H9 (cell line): ENCODE measurements at regions not wholly inside any gene's neighbourhood (a gene's known extent, or its start where the extent isn't known, plus 50 kb on each side); places are given as distances from the start of the nearest gene placed in this dataset.

Source experiments
- DNase-seq: peaks from one replicate; pipeline ENCODE4 v3.0.0-alpha.2; 2017
- H2AFZ ChIP-seq: one replicate; pipeline ENCODE4 v1.6.1; 2013; ENCODE audit warnings: mild to moderate bottlenecking, low read length, control low read depth, moderate library complexity
- H2AK5ac ChIP-seq: 2 replicates; pipeline ENCODE4 v1.6.1; 2013; ENCODE audit warnings: low read length, control low read depth, mixed read lengths; ENCODE audit not compliant: insufficient read length
- H2BK120ac ChIP-seq: one replicate; pipeline ENCODE4 v1.6.1; 2013; ENCODE audit warnings: low read depth, mild to moderate bottlenecking, low read length, control low read depth, inconsistent platforms; ENCODE audit not compliant: poor library complexity, severe bottlenecking
- H2BK12ac ChIP-seq: 2 replicates; pipeline ENCODE4 v1.6.1; 2013; ENCODE audit warnings: low read length, control low read depth, mixed read lengths, low read depth; ENCODE audit not compliant: insufficient read length
- H2BK15ac ChIP-seq: 2 replicates; pipeline ENCODE4 v1.6.1; 2013; ENCODE audit warnings: low read depth, low read length, control low read depth
- H2BK20ac ChIP-seq: one replicate; pipeline ENCODE4 v1.6.1; 2013; ENCODE audit warnings: low read depth, mild to moderate bottlenecking, low read length, control low read depth, inconsistent platforms; ENCODE audit not compliant: poor library complexity, severe bottlenecking
- H2BK5ac ChIP-seq: 2 replicates; pipeline ENCODE4 v1.6.1; 2013; ENCODE audit warnings: low read length, control low read depth, mixed read lengths; ENCODE audit not compliant: insufficient read length
- H3K14ac ChIP-seq: 2 replicates; pipeline ENCODE4 v1.6.1; 2013; ENCODE audit warnings: low read length, control low read depth; ENCODE audit not compliant: insufficient read depth
- H3K18ac ChIP-seq: 2 replicates; pipeline ENCODE4 v1.6.1; 2013; ENCODE audit warnings: low read depth, mild to moderate bottlenecking, mixed read lengths, low read length, control low read depth; ENCODE audit not compliant: insufficient read length
- H3K23ac ChIP-seq: 2 replicates; pipeline ENCODE4 v1.6.1; 2013; ENCODE audit warnings: low read length, control low read depth, mixed read lengths, low read depth; ENCODE audit not compliant: insufficient read length
- H3K23me2 ChIP-seq: 2 replicates; pipeline ENCODE4 v1.6.1; 2013; ENCODE audit warnings: low read depth, mild to moderate bottlenecking, mixed read lengths, low read length, control low read depth; ENCODE audit not compliant: insufficient read length, poor library complexity, severe bottlenecking
- H3K27ac ChIP-seq: 2 replicates; pipeline ENCODE4 v1.5.1; 2013; ENCODE audit warnings: low read length, control low read depth, mixed read lengths, low read depth; ENCODE audit not compliant: insufficient read length
- H3K27me3 ChIP-seq: 2 replicates; pipeline ENCODE4 v1.6.1; 2013; ENCODE audit warnings: low read length, control low read depth, inconsistent platforms; ENCODE audit not compliant: insufficient read depth
- H3K4ac ChIP-seq: 2 replicates; pipeline ENCODE4 v1.6.1; 2013; ENCODE audit warnings: low read depth, mild to moderate bottlenecking, control low read depth, inconsistent platforms, low read length, moderate library complexity
- H3K4me1 ChIP-seq: 2 replicates; pipeline ENCODE4 v1.6.1; 2013; ENCODE audit warnings: low read length, control low read depth, inconsistent platforms; ENCODE audit not compliant: insufficient read depth
- H3K4me2 ChIP-seq: 2 replicates; pipeline ENCODE4 v1.6.1; 2013; ENCODE audit warnings: low read length, control low read depth, mixed read lengths; ENCODE audit not compliant: insufficient read length, insufficient read depth
- H3K56ac ChIP-seq: 2 replicates; pipeline ENCODE4 v1.6.1; 2013; ENCODE audit warnings: low read depth, mild to moderate bottlenecking, mixed read lengths, low read length, control low read depth; ENCODE audit not compliant: insufficient read length
- H3K79me1 ChIP-seq: 2 replicates; pipeline ENCODE4 v1.6.1; 2013; ENCODE audit warnings: low read depth, mild to moderate bottlenecking, moderate library complexity, low read length, control low read depth, inconsistent platforms; ENCODE audit not compliant: insufficient read depth, poor library complexity, severe bottlenecking
- H3K79me2 ChIP-seq: 2 replicates; pipeline ENCODE4 v1.6.1; 2013; ENCODE audit warnings: low read length, control low read depth, inconsistent platforms; ENCODE audit not compliant: insufficient read depth
- H3K9ac ChIP-seq: 2 replicates; pipeline ENCODE4 v1.6.1; 2013; ENCODE audit warnings: low read length, control low read depth, mixed read lengths; ENCODE audit not compliant: insufficient read length; ENCODE audit errors: extremely low read depth
- H3K9me3 ChIP-seq: one replicate; pipeline ENCODE4 v1.6.1; 2013; ENCODE audit warnings: low read depth, low read length, inconsistent platforms; ENCODE audit not compliant: control insufficient read depth
- H3T11ph ChIP-seq: one replicate; pipeline ENCODE4 v1.6.1; 2013; ENCODE audit warnings: mild to moderate bottlenecking, low read length, control low read depth, inconsistent platforms
- H4K20me1 ChIP-seq: one replicate; pipeline ENCODE4 v1.6.1; 2013; ENCODE audit not compliant: control insufficient read depth, insufficient read length, insufficient read depth
- H4K5ac ChIP-seq: 2 replicates; pipeline ENCODE4 v1.6.1; 2013; ENCODE audit warnings: low read depth, mild to moderate bottlenecking, mixed read lengths, low read length, control low read depth; ENCODE audit not compliant: insufficient read length
- H4K8ac ChIP-seq: replicated peaks from 2 replicates; pipeline ENCODE4 v1.6.1; 2013; ENCODE audit warnings: low read length, control low read depth, mixed read lengths, low read depth; ENCODE audit not compliant: insufficient read length
- H4K91ac ChIP-seq: 2 replicates; pipeline ENCODE4 v1.6.1; 2013; ENCODE audit warnings: low read depth, mild to moderate bottlenecking, moderate library complexity, mixed read lengths, low read length, control low read depth; ENCODE audit not compliant: insufficient read length
- H3K27ac Mint-ChIP-seq, 3 experiments: 2 replicates in 2 of 3; 3 replicates in 1 of 3; pipeline ENCODE4 v1.8.0; 2020 to 2021; ENCODE audit warnings: mixed read lengths in 3 of 3, mild to moderate bottlenecking in 1 of 3, moderate library complexity in 1 of 3
- H3K27me3 Mint-ChIP-seq: 2 replicates; pipeline ENCODE4 v1.8.0; 2021; ENCODE audit warnings: low read depth, mild to moderate bottlenecking, moderate library complexity, mixed read lengths
- H3K36me3 Mint-ChIP-seq, 3 experiments: 2 replicates in 2 of 3; 3 replicates in 1 of 3; pipeline ENCODE4 v1.8.0; 2020 to 2021; ENCODE audit warnings: low read depth in 3 of 3, mixed read lengths in 3 of 3; ENCODE audit not compliant: insufficient read depth in 1 of 3
- H3K4me1 Mint-ChIP-seq, 2 experiments: 2 replicates each; pipeline ENCODE4 v1.8.0; 2020; ENCODE audit warnings: mixed read lengths in 2 of 2
- H3K4me3 Mint-ChIP-seq, 2 experiments: 2 replicates in 1 of 2; 3 replicates in 1 of 2; pipeline ENCODE4 v1.8.0; 2020 to 2021; ENCODE audit warnings: mild to moderate bottlenecking in 2 of 2, mixed read lengths in 2 of 2, moderate library complexity in 1 of 2
- H3K9me3 Mint-ChIP-seq, 2 experiments: 2 replicates in 1 of 2; 3 replicates in 1 of 2; pipeline ENCODE4 v1.8.0; 2020; ENCODE audit warnings: mild to moderate bottlenecking in 2 of 2, mixed read lengths in 2 of 2, moderate library complexity in 1 of 2
- WGBS: extraction: QIAGEN DNeasy Blood & Tissue Kit; methylation state at CpG from one replicate; pipeline ENCODE4 v1.1.7; 2013; ENCODE audit warnings: missing lambda C conversion rate, low lambda C conversion rate, mixed read lengths; ENCODE audit not compliant: insufficient read length; ENCODE audit errors: extremely low coverage; 5-methylcytosine and 5-hydroxymethylcytosine counted together
- TF ChIP-seq, protein P1 (sequence below): fragments of 200-600 bp; sonication (generic); conservative IDR thresholded peaks from 3 replicates; pipeline ENCODE4 v1.8.0; 2021; ENCODE audit warnings: antibody characterized with exemption, mild to moderate bottlenecking

DNA sequence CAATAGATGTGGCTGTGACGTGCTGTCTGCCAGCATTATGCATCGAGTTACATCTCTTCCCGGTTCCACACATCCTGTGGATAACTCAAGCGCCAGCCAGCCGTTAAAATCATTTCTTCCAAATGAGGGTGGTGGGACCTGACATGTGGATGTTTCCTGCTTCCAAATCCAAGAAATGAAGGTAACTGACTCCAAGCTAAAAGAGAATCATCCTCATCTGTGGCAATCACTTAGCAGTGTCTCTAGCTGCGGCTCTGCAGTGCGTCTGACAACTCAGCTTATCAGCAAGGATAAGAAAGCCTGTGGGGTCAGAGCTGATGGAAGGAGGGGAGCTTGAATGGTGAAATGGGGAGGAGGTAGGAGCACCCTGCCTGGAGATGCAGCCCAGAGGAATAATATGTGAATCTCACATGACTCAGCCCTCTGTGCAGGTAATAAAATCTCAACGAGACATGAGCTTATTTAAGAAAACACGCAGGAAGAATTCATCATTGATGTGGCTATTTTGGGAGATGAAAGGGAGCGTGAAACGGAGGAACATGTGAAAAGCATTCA is 382.2 kb upstream of the TRIB2 start:
- Mint-ChIP-seq H3K9me3 (peaks cover 7% of the 10 kb centered on the region in 2 experiments; a peak in 1 of 5 replicates), H3K27me3 (no peaks in the 10 kb centered on the region; the same call in 1 of the 2 replicates), H3K27ac (no peak overlapping the region), H3K4me1 (no peaks in the 10 kb centered on the region), H3K36me3 (0 out of 7 replicates have a peak, but pooled peaks cover 0 to 4% (median 2%) of the 10 kb centered on the region in 3 experiments), H3K4me3 (no peak overlapping the region)
- Histone ChIP-seq H3K4me1 (no peaks in the 10 kb centered on the region), H3K14ac (no peak overlapping the region), H4K8ac (no peak overlapping the region), H2BK5ac (no peak overlapping the region), H3K4me2 (no peak overlapping the region), H2AK5ac (no peak overlapping the region), H2AFZ (no peak overlapping the region), H4K5ac (no peak overlapping the region), H2BK12ac (no peak overlapping the region), H3K79me1 (no peaks in the 10 kb centered on the region), H3T11ph (no peak overlapping the region), H2BK20ac (no peak overlapping the region), H3K4ac (no peak overlapping the region), H3K27me3 (no peaks in the 10 kb centered on the region), H3K23me2 (no peaks in the 10 kb centered on the region), H3K27ac (no peak overlapping the region), H4K20me1 (no peaks in the 10 kb centered on the region), H3K56ac (no peak overlapping the region), H3K18ac (no peak overlapping the region), H3K23ac (no peak overlapping the region), H4K91ac (no peak overlapping the region), H2BK120ac (no peak overlapping the region), H3K9me3 (no peaks in the 10 kb centered on the region), H2BK15ac (no peak overlapping the region), H3K79me2 (no peaks in the 10 kb centered on the region), H3K9ac (no peak overlapping the region)
- DNase-seq = no peak
- WGBS = no CpG with 5 or more reads among the region's 11 CpGs
- TF ChIP-seq, protein P1, sequence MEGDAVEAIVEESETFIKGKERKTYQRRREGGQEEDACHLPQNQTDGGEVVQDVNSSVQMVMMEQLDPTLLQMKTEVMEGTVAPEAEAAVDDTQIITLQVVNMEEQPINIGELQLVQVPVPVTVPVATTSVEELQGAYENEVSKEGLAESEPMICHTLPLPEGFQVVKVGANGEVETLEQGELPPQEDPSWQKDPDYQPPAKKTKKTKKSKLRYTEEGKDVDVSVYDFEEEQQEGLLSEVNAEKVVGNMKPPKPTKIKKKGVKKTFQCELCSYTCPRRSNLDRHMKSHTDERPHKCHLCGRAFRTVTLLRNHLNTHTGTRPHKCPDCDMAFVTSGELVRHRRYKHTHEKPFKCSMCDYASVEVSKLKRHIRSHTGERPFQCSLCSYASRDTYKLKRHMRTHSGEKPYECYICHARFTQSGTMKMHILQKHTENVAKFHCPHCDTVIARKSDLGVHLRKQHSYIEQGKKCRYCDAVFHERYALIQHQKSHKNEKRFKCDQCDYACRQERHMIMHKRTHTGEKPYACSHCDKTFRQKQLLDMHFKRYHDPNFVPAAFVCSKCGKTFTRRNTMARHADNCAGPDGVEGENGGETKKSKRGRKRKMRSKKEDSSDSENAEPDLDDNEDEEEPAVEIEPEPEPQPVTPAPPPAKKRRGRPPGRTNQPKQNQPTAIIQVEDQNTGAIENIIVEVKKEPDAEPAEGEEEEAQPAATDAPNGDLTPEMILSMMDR = no peak
